Epithelial cell of esophagus (primary cell): ENCODE measurements at regions not wholly inside any gene's neighbourhood (a gene's known extent, or its start where the extent isn't known, plus 50 kb on each side); places are given as distances from the start of the nearest gene placed in this dataset.

Source experiments
- DNase-seq: peaks from one replicate; pipeline ENCODE4 v3.0.0; 2010; ENCODE audit warnings: low read depth
- H3K4me3 ChIP-seq: 2 replicates; pipeline ENCODE4 v1.5.1; 2011; ENCODE audit warnings: mild to moderate bottlenecking, low read length, control low read depth
- TF ChIP-seq, protein P1 (sequence below): IDR thresholded peaks from 2 replicates; pipeline ENCODE4 v1.5.1; 2011; ENCODE audit warnings: low read depth, mild to moderate bottlenecking, low read length, control low read depth, inconsistent platforms; ENCODE audit not compliant: insufficient read depth; ENCODE audit errors: missing control alignments

DNA sequence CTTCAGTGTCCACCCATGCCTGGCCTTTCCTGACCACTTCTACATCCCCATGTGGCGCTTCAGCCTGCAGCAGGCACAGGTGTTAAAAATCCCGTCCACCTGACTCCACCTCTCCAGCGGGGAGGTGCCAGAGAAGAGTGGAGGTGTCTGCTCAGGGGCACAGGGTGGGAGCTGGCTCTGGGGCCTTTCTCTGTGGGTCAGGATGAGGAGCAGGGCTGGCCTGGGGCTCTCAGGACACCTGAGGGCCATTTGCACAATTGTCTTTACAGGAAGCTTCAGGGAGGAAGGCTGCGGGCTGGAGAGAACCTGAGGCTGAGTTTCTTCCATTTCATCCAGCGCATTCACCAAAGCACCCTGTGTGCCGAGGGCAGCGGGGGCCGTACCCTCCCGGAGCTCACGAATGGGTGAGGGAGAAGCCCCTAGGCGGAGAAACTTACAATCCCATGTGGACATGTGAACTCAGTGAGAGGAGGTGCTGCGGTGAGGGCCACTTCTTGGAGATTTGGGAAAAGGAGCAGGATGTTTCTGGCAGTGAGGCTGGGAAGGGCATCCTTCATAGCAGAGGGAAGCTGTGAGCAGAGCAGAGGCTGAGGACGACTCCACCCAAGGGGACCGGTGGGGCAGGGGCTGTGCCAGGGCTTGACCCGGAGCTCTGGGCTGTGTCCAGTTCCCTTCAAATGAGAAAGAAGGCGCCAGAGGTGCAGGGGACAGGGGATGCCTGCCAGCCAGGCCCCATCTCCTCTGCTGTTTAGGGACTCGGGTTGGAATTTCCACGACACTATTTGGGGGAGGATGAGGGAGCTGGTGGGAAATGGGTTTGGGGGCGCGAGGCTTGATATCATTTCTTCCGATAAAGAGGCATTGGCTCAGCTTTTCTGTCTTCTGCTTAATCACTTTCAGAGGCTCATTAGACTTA is 155.2 kb upstream of the MYCN start:
- TF ChIP-seq, protein P1, sequence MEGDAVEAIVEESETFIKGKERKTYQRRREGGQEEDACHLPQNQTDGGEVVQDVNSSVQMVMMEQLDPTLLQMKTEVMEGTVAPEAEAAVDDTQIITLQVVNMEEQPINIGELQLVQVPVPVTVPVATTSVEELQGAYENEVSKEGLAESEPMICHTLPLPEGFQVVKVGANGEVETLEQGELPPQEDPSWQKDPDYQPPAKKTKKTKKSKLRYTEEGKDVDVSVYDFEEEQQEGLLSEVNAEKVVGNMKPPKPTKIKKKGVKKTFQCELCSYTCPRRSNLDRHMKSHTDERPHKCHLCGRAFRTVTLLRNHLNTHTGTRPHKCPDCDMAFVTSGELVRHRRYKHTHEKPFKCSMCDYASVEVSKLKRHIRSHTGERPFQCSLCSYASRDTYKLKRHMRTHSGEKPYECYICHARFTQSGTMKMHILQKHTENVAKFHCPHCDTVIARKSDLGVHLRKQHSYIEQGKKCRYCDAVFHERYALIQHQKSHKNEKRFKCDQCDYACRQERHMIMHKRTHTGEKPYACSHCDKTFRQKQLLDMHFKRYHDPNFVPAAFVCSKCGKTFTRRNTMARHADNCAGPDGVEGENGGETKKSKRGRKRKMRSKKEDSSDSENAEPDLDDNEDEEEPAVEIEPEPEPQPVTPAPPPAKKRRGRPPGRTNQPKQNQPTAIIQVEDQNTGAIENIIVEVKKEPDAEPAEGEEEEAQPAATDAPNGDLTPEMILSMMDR = no peak
- no peak overlapping the region for H3K4me3 ChIP-seq
- no peak for DNase-seq

DNA sequence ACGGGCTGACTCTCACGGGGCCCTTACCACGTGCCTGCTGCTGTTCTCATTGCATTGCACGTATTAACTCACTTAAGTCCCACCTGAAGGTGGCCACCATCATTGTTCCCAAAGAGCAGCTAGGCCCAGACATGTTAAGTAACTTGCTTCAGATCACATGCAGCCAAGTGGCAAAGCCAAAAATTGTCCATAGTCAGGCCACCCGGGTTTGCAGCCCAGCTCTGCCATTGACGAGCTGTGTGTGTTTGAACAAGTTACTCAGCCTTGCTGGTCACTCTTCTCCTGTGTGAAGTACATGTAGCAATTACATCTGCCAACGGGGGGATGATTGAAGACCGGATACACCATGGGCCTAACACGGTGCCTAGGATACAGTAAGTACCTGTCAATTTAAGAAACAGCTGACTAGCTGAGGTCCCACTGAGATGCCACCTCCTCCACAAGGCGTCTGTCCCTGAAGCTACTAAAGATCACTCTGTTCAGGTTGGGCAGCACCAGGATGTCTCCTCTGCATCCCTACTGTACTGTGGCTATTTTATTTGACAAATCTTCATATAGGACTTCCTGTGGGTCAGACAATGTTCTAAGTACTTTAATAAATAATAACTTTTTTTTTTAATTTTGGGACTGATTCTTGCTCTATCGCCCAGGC is 154.2 kb upstream of the MYCN start:
- no peak for DNase-seq
- no peak overlapping the region for H3K4me3 ChIP-seq
- TF ChIP-seq, protein P1 = no peak

DNA sequence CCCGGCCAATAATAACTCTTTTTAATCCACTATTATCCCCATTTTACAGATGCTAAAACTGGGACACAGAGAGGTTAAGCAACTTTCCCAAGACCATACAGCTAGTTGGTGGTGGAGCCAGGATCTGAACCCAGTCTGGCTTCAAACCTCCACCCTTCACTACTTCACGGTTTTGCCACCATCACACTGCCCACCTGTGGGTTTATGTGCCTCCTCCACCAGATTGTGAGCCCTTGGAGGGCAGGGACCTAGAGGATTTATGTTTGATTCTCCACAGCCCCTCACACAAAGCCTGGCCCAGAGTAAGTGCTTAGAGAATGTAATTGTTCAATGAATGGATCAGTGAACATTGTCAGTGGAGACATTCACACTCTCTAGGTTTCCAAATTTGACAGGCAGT is 153.4 kb upstream of the MYCN start:
- TF ChIP-seq, protein P1 = no peak
- no peak overlapping the region for H3K4me3 ChIP-seq
- DNase-seq = no peak

DNA sequence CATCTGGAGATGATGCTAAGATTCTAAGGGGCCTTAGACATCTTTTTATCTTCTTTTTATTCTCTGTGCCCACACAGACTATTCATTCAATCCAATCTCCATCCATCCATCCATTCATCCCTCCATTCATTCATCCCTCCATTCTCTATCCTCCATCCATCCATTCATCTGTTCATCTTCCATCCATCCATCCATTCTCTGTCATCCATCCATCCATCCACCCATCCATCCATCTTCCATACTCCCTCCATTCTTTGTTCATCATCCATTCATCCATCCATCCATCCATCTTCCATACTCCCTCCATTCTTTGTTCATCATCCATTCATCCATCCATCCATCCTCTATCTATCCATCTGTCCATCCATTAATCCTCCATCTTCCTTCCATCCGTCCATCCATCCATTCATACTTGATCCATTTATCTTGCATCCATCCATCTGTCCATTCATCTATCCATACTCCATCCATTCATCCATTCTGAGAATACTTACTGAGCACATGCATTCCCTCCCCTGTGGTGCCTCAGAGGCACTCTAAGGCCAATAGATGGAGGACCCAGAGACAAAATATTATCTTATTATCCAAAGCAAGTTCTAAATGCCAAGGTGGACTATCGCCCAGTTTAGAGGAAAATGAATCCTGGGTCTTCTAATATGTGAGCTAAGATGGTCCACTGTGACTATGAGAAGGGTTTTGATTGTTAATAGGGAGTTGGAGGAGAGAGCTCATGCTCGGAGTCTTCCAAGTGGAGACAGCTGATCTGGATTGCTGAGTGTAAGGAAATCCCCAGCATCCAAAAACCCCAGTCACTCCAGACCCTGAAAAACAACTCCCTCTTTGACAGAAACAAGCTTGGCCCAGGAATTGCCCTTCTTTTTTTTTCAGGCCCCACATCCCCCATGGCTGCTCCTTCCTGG is 152.6 kb upstream of the MYCN start:
- no peak for DNase-seq
- TF ChIP-seq, protein P1 = no peak
- no peak overlapping the region for H3K4me3 ChIP-seq

DNA sequence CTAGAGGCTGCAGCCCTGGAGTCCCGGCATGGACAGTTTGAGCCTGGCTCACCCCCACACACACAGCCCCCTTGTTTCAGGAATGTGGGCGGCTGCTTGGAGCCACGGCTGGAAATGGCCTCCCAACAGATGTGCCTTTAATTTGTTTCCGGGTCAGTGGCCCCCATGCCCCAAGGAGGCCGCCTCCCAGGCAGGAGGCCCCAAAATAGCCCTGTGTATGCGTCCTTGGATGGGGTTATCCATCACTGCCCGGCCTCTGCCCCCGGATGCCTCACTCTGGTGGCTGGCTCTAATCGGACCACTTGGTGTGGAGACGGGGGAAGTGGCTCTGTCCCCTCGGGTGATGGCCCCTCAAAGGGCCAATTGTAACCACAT is 151.9 kb upstream of the MYCN start:
- no peak overlapping the region for H3K4me3 ChIP-seq
- TF ChIP-seq, protein P1 = no peak
- no peak for DNase-seq

DNA sequence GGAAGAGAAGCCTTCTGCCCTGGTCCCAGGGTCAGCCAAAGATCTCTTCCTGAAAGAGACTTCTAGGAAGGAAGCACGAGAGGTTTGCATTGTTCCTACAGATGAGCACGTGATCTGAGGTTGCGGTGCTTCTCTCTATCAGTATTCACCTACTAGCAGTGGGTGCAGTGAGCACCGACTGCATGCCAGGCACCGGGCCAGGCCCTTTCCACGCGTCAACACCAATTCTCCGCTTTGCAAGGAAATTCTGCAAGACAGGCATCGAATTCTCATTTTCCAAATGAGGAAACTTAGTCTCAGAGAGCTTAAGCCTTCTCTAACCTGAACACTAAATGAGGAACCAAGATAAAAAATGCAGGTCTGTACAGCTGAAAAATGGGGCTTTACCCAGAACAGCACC is 151.5 kb upstream of the MYCN start:
- no peak for DNase-seq
- no peak overlapping the region for H3K4me3 ChIP-seq
- TF ChIP-seq, protein P1 = no peak
